Lung (tissue), 11 donors: ENCODE measurements at regions not wholly inside any gene's neighbourhood (a gene's known extent, or its start where the extent isn't known, plus 50 kb on each side); places are given as distances from the start of the nearest gene placed in this dataset.

Source experiments
- ATAC-seq: fragments of 200-7000 bp; cut with Tn5 transposase; one replicate; pipeline ENCODE4 v1.9.1; 2020; ENCODE audit warnings: moderate number of reproducible peaks; ENCODE audit not compliant: insufficient read depth, low FRiP score
- DNase-seq, 3 donors: peaks; one replicate each; pipeline ENCODE4 v3.0.0-alpha.2; 2013 to 2017
- H3K27ac ChIP-seq, 2 donors: one replicate each; pipeline ENCODE4 v1.5.1; 2013; ENCODE audit warnings: mild to moderate bottlenecking in 2 of 2, moderate library complexity in 2 of 2, control low read depth in 1 of 2, inconsistent platforms in 1 of 2, low read depth in 1 of 2, low read length in 1 of 2
- H3K27me3 ChIP-seq, 3 donors: one replicate each; pipeline ENCODE4 v1.5.1; 2013; ENCODE audit warnings: low read length in 2 of 3; ENCODE audit not compliant: control insufficient read depth in 3 of 3, insufficient read depth in 3 of 3
- H3K36me3 ChIP-seq, 4 donors: one replicate each; pipeline ENCODE4 v1.5.1; 2013; ENCODE audit warnings: low read length in 4 of 4, mild to moderate bottlenecking in 1 of 4, moderate library complexity in 1 of 4; ENCODE audit not compliant: control insufficient read depth in 4 of 4, insufficient read depth in 4 of 4
- H3K4me1 ChIP-seq, 5 donors: one replicate each; pipeline ENCODE4 v1.5.1; 2013; ENCODE audit warnings: low read length in 5 of 5, mild to moderate bottlenecking in 2 of 5, moderate library complexity in 1 of 5; ENCODE audit not compliant: control insufficient read depth in 5 of 5, insufficient read depth in 5 of 5
- H3K4me3 ChIP-seq: one replicate; pipeline ENCODE4 v1.5.1; 2013; ENCODE audit warnings: mild to moderate bottlenecking, control low read depth, moderate library complexity
- H3K9ac ChIP-seq, 2 donors: one replicate each; pipeline ENCODE4 v1.5.1; 2013; ENCODE audit warnings: low read length in 2 of 2, control low read depth in 1 of 2; ENCODE audit not compliant: insufficient read depth in 1 of 2
- H3K9me3 ChIP-seq, 4 donors: one replicate each; pipeline ENCODE4 v1.5.1; 2013; ENCODE audit warnings: low read length in 3 of 4, mild to moderate bottlenecking in 1 of 4, moderate library complexity in 1 of 4; ENCODE audit not compliant: control insufficient read depth in 4 of 4, insufficient read depth in 3 of 4
- WGBS, 2 donors: extraction: QIAGEN DNeasy Blood & Tissue Kit; methylation state at CpG; one replicate each; pipeline ENCODE4 v1.1.7; 2013; 5-methylcytosine and 5-hydroxymethylcytosine counted together
- TF ChIP-seq, protein P1 (sequence below): IDR thresholded peaks from 2 replicates; pipeline ENCODE4 v1.5.1; 2012; ENCODE audit warnings: mild to moderate bottlenecking; ENCODE audit errors: control extremely low read depth, extremely low read depth
- donor health status: control.
- donor health status: control.
- donor health status: Bipolar disorder and iron deficiency.
- donor health status: healthy.
- donor health status: DM: yes; HTN: yes; CAD: no.

DNA sequence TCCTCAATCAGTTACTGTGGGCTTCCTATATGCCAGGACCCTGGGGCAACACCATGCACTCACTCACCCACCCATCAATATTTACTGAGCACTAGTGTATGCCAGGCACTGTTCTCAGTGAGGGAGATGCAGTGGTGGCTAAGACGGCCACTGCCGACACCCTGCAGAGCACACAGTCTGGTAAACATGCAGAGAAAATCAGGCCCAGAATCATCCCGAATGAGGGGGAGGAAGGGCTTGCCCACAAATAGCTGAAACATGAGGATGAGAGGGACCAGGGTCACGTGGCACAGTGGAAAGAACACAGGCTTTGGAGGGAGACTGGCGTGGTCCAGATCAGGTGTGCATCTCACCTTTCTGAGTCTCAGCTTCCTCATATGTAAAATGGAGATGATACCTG lies 89.2 kb upstream of the IGSF21 start:
- TF ChIP-seq, protein P1, sequence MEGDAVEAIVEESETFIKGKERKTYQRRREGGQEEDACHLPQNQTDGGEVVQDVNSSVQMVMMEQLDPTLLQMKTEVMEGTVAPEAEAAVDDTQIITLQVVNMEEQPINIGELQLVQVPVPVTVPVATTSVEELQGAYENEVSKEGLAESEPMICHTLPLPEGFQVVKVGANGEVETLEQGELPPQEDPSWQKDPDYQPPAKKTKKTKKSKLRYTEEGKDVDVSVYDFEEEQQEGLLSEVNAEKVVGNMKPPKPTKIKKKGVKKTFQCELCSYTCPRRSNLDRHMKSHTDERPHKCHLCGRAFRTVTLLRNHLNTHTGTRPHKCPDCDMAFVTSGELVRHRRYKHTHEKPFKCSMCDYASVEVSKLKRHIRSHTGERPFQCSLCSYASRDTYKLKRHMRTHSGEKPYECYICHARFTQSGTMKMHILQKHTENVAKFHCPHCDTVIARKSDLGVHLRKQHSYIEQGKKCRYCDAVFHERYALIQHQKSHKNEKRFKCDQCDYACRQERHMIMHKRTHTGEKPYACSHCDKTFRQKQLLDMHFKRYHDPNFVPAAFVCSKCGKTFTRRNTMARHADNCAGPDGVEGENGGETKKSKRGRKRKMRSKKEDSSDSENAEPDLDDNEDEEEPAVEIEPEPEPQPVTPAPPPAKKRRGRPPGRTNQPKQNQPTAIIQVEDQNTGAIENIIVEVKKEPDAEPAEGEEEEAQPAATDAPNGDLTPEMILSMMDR = no peak
- no peaks in the 10 kb centered on the region for H3K36me3 ChIP-seq
- peaks cover 0 to 2% (median 0%) of the 10 kb centered on the region in 4 donors for H3K9me3 ChIP-seq
- no peak overlapping the region for H3K9ac ChIP-seq
- no peak overlapping the region for H3K4me3 ChIP-seq
- ATAC-seq (no peak), DNase-seq (no peak)
- WGBS, 2 donors = 54 to 55% methylated on average over 5 of the region's 5 CpGs
- no peaks in the 10 kb centered on the region for H3K4me1 ChIP-seq
- peaks cover 0 to 19% (median 9%) of the 10 kb centered on the region in 3 donors for H3K27me3 ChIP-seq
- no peak overlapping the region for H3K27ac ChIP-seq

DNA sequence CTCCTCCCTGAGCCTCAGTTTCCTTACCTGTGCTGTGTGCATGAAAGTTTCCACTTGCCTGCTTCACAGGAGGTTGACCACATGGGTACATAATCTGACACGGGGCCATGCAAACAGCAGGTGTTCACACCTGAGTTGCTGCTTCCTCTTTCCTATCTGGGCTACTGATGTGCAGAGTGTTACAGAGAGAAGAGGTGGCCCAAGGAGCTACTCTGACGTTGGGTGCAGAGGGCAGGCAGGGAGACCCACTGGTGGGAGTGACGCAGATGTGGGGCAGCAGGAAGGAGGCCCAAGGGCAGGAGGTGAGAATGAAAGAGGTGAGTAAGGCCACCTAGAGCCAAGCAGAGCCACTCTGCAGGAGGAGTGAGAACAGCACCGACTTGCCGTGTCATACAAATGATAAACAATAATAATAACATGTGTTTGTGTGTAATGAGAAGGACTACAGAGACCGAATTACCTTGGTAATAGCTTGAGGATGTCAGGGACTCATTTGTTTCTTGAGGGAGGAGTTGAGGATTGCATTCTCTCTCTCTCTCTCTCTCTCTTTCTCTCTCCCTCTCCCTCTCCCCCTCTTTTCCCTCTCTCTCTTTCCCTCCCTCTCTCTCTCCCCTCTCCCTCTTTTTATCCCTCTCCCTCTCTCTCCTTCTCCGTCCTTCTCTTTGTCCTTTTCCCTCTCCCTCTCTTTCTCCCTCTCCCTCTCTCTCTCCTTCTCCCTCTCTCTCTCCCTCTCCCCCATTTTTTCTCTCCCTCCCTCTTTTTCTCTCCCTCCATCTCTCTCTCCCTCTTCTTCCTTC lies 87.4 kb upstream of the IGSF21 start:
- Histone ChIP-seq H3K9ac (no peak overlapping the region), H3K27ac (no peak overlapping the region), H3K27me3 (peaks cover 0 to 19% (median 9%) of the 10 kb centered on the region in 3 donors), H3K36me3 (no peaks in the 10 kb centered on the region), H3K4me3 (no peak overlapping the region), H3K9me3 (peaks cover 0 to 2% (median 0%) of the 10 kb centered on the region in 4 donors), H3K4me1 (no peaks in the 10 kb centered on the region)
- ATAC-seq = no peak
- TF ChIP-seq, protein P1 = no peak
- WGBS, 2 donors = 43 to 47% methylated on average over 7 of the region's 7 CpGs
- DNase-seq = no peak

DNA sequence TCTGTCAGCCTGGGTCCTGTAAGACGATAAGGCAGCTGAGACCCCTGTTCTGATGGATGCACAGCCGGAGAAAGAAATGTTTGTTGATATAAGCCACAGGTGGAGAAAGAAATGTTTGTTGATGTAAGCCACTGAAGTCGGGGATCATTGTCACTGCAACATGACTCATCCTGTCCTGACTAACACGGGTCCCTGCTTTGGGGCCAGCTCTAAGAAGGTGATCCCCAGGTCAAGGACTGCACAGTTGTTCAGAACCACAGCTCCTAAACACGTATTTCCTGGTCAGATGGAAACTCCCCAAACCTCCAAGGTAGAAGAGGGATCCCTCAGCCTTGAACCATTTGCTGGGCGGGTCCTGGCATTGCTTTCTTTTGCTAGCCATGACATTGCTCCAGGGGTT lies 86.4 kb upstream of the IGSF21 start:
- H3K36me3 ChIP-seq = no peaks in the 10 kb centered on the region
- H3K9ac ChIP-seq = no peak overlapping the region
- peaks cover 0 to 19% (median 9%) of the 10 kb centered on the region in 3 donors for H3K27me3 ChIP-seq
- peaks cover 0 to 2% (median 0%) of the 10 kb centered on the region in 4 donors for H3K9me3 ChIP-seq
- H3K4me3 ChIP-seq = no peak overlapping the region
- TF ChIP-seq, protein P1 = no peak
- no peak overlapping the region for H3K27ac ChIP-seq
- WGBS, 2 donors = 37 to 58% methylated on average over 6 of the region's 6 CpGs
- no peak for DNase-seq
- no peak for ATAC-seq
- H3K4me1 ChIP-seq = no peaks in the 10 kb centered on the region
